ENCODE measurements at regions not wholly inside any gene's neighbourhood (a gene's known extent, or its start where the extent isn't known, plus 50 kb on each side); places are given as distances from the start of the nearest gene placed in this dataset.

- H3K9ac ChIP-seq, result no peak overlapping the region
- H3K27ac ChIP-seq (ENCODE audit: low read depth in 2 of 2, low read length in 1 of 2), result no peak overlapping the region
- H4K20me1 ChIP-seq (ENCODE audit: insufficient read depth), result peaks cover 99% of the 10 kb centered on the region
- peaks cover 100% of the 10 kb centered on the region for H3K79me2 ChIP-seq (ENCODE audit: insufficient read depth)
- H3K4me1 ChIP-seq (ENCODE audit: control insufficient read depth in 1 of 2, insufficient read depth in 2 of 2, low read depth in 1 of 2, low read length in 1 of 2), result peaks cover 23 to 28% of the 10 kb centered on the region in 2 experiments
- ChIA-PET POLR2A (no interaction called here), CTCF (interaction anchor here (0.8 to 1.5 kb wide), 6 partner anchors 18 to 147 kb away, joined by 3 to 6 read pairs (median 3); no protein-coding TSS in a partner anchor)
- TF ChIP-seq RFX5 (IDR thresholded peaks at IDR 0.05; ENCODE audit: low read length), result no peak
- no peak for TF ChIP-seq SIN3A (IDR thresholded peaks at IDR 0.05; ENCODE audit: borderline replicate concordance, low read depth, low read length)
- no peak for TF ChIP-seq SMC3 (IDR thresholded peaks at IDR 0.05; ENCODE audit: low read depth, low read length)
- TF ChIP-seq TEAD4 (IDR thresholded peaks at IDR 0.05; ENCODE audit: borderline replicate concordance, insufficient read depth), result no peak
- no peak for TF ChIP-seq RCOR1 (IDR thresholded peaks at IDR 0.05; ENCODE audit: low read length)
- no peak for TF ChIP-seq RAD21 (IDR thresholded peaks at IDR 0.05; ENCODE audit: low read length)
- TF ChIP-seq ZBTB33 (IDR thresholded peaks at IDR 0.05; ENCODE audit: borderline replicate concordance, low read depth), result no peak
- TF ChIP-seq FOSL2 (IDR thresholded peaks at IDR 0.05; ENCODE audit: borderline replicate concordance, low read depth), result no peak
- no peak for TF ChIP-seq NFIC (IDR thresholded peaks at IDR 0.05; ENCODE audit: borderline replicate concordance)
- WGBS (ENCODE audit: low lambda C conversion rate), result 94% methylated on average over 9 of the region's 9 CpGs
- no peak overlapping the region for H2AFZ ChIP-seq (ENCODE audit: low read depth)
- peaks cover 42% of the 10 kb centered on the region for H3F3A ChIP-seq (replicated peaks; ENCODE audit: insufficient read depth)
- H3K27me3 ChIP-seq (ENCODE audit: insufficient read depth), result no peaks in the 10 kb centered on the region
- H3K9me3 ChIP-seq, result no peaks in the 10 kb centered on the region
- no peak overlapping the region for H3K4me3 ChIP-seq (ENCODE audit: low read depth in 2 of 2, low read length in 1 of 2)
- peaks cover 6 to 33% of the 10 kb centered on the region in 2 experiments for H3K36me3 ChIP-seq (replicated peaks in 1 of 2; ENCODE audit: control insufficient read depth in 1 of 2, insufficient read depth in 2 of 2, low read length in 1 of 2)
- DNase-seq, result no peak
- H3K9me2 ChIP-seq, result no peaks in the 10 kb centered on the region
- H3K4me2 ChIP-seq, result no peak overlapping the region
Observed at GRCh38 chr1:201678264-201679101, 139.6 kb downstream of the NAV1 start.

- ChIA-PET CTCF (no interaction called here), POLR2A (no interaction called here)
- Histone ChIP-seq H2AFZ (ENCODE audit: low read depth) (no peak overlapping the region), H4K20me1 (ENCODE audit: insufficient read depth) (peaks cover 99% of the 10 kb centered on the region), H3K4me2 (no peak overlapping the region), H3K4me1 (ENCODE audit: control insufficient read depth in 1 of 2, insufficient read depth in 2 of 2, low read depth in 1 of 2, low read length in 1 of 2) (peaks cover 8 to 18% of the 10 kb centered on the region in 2 experiments; a peak in 3 of 4 replicates), H3K79me2 (ENCODE audit: insufficient read depth) (peaks cover 100% of the 10 kb centered on the region), H3K27ac (ENCODE audit: low read depth in 2 of 2, low read length in 1 of 2) (no peak overlapping the region), H3K27me3 (ENCODE audit: insufficient read depth) (no peaks in the 10 kb centered on the region), H3K9me2 (no peaks in the 10 kb centered on the region), H3F3A (replicated peaks; ENCODE audit: insufficient read depth) (peaks cover 19% of the 10 kb centered on the region), H3K4me3 (ENCODE audit: low read depth in 2 of 2, low read length in 1 of 2) (no peak overlapping the region), H3K9me3 (no peaks in the 10 kb centered on the region), H3K36me3 (replicated peaks in 1 of 2; ENCODE audit: control insufficient read depth in 1 of 2, insufficient read depth in 2 of 2, low read length in 1 of 2) (peaks cover 6 to 34% of the 10 kb centered on the region in 2 experiments), H3K9ac (no peak overlapping the region)
- WGBS (ENCODE audit: low lambda C conversion rate), result 98% methylated on average over 7 of the region's 8 CpGs
- no peak for DNase-seq
- TF ChIP-seq ELF1 (IDR thresholded peaks at IDR 0.05) (no peak), REST (IDR thresholded peaks at IDR 0.05; ENCODE audit: low read depth, low read length) (no peak), GATA2 (CRISPR knock-in tag; IDR thresholded peaks at IDR 0.05) (no peak), FOSL2 (IDR thresholded peaks at IDR 0.05; ENCODE audit: borderline replicate concordance, low read depth) (no peak), TCF12 (IDR thresholded peaks at IDR 0.05) (no peak), YY1 (IDR thresholded peaks at IDR 0.05; ENCODE audit: low read depth) (no peak), MXI1 (IDR thresholded peaks at IDR 0.05; ENCODE audit: low read depth, low read length) (no peak), EP300 (IDR thresholded peaks at IDR 0.05; ENCODE audit: borderline replicate concordance in 1 of 2, low read depth in 1 of 2, low read length in 1 of 2) (no peak), RFX5 (IDR thresholded peaks at IDR 0.05; ENCODE audit: low read length) (no peak), USF2 (IDR thresholded peaks at IDR 0.05; ENCODE audit: borderline replicate concordance, low read depth, low read length) (no peak), ZBTB33 (IDR thresholded peaks at IDR 0.05; ENCODE audit: borderline replicate concordance, low read depth) (no peak), FOXJ3 (CRISPR knock-in tag; IDR thresholded peaks at IDR 0.05) (no peak)
Observed at GRCh38 chr1:201681375-201681774, 142.4 kb downstream of the NAV1 start.
